ENCODE measurements at regions not wholly inside any gene's neighbourhood (a gene's known extent, or its start where the extent isn't known, plus 50 kb on each side); places are given as distances from the start of the nearest gene placed in this dataset.

- WGBS: 46% methylated on average over 3 of the region's 3 CpGs
- intact Hi-C loops (cut with DNase I): no loop called here
Measured at GRCh38 chr3:41026394-41027177, 172.7 kb upstream of the CTNNB1 start.

GRCh38 chr3:41029356-41029755, 169.9 kb upstream of the CTNNB1 start:
- Histone ChIP-seq H3K36me3 (no peaks in the 10 kb centered on the region), H3K9me3 (no peaks in the 10 kb centered on the region), H3K4me3 (no peak overlapping the region), H3K27ac (replicated peaks in 1 of 4) (no peak overlapping the region), H3K27me3 (no peaks in the 10 kb centered on the region), H3K4me1 (peaks cover 3 to 14% (median 12%) of the 10 kb centered on the region in 4 donors)
- intact Hi-C loops (cut with DNase I): no loop called here
- 60% methylated on average over 3 of the region's 3 CpGs for WGBS
- TF ChIP-seq CTCF (IDR thresholded peaks at IDR 0.05) (no peak), EP300 (IDR thresholded peaks at IDR 0.05) (no peak)
- DNase-seq (ENCODE audit: extremely low spot score): no peak

More at GRCh38 chr3:41026394-41027177, 172.7 kb upstream of the CTNNB1 start:
- Histone ChIP-seq H3K4me3 (no peak overlapping the region), H3K27ac (replicated peaks in 1 of 4) (no peak overlapping the region), H3K4me1 (peaks cover 3 to 14% (median 12%) of the 10 kb centered on the region in 4 donors), H3K27me3 (no peaks in the 10 kb centered on the region), H3K36me3 (no peaks in the 10 kb centered on the region), H3K9me3 (no peaks in the 10 kb centered on the region)
- TF ChIP-seq CTCF (IDR thresholded peaks at IDR 0.05): no peak
- no peak for TF ChIP-seq POLR2A (IDR thresholded peaks at IDR 0.05; ENCODE audit: low read depth)
- peak; percentile 18 to 36 for TF ChIP-seq POLR2AphosphoS5 (IDR thresholded peaks at IDR 0.05)
- no peak for TF ChIP-seq EP300 (IDR thresholded peaks at IDR 0.05)
- no peak for DNase-seq (ENCODE audit: extremely low spot score)

GRCh38 chr3:41030220-41030619, 169.1 kb upstream of the CTNNB1 start:
- H3K36me3 ChIP-seq: no peaks in the 10 kb centered on the region
- intact Hi-C loops (cut with DNase I): no loop called here
- TF ChIP-seq POLR2A (IDR thresholded peaks at IDR 0.05; ENCODE audit: low read depth): no peak
- TF ChIP-seq CTCF (IDR thresholded peaks at IDR 0.05): no peak
- TF ChIP-seq POLR2AphosphoS5 (IDR thresholded peaks at IDR 0.05): no peak
- TF ChIP-seq EP300 (IDR thresholded peaks at IDR 0.05): no peak
- DNase-seq (ENCODE audit: extremely low spot score): no peak
- H3K27me3 ChIP-seq: no peaks in the 10 kb centered on the region
- 80% methylated on average over 3 of the region's 4 CpGs for WGBS
- no peaks in the 10 kb centered on the region for H3K9me3 ChIP-seq
- peaks cover 3 to 19% (median 15%) of the 10 kb centered on the region in 4 donors for H3K4me1 ChIP-seq
- no peak overlapping the region for H3K27ac ChIP-seq (replicated peaks in 1 of 4)
- H3K4me3 ChIP-seq: no peak overlapping the region

- Histone ChIP-seq H3K4me3 (no peak overlapping the region), H3K36me3 (no peaks in the 10 kb centered on the region), H3K9me3 (no peaks in the 10 kb centered on the region), H3K27ac (replicated peaks in 1 of 4) (no peak overlapping the region), H3K27me3 (no peaks in the 10 kb centered on the region), H3K4me1 (peaks cover 0 to 19% (median 12%) of the 10 kb centered on the region in 4 donors)
- TF ChIP-seq CTCF (IDR thresholded peaks at IDR 0.05) (no peak), POLR2A (IDR thresholded peaks at IDR 0.05; ENCODE audit: low read depth) (no peak), POLR2AphosphoS5 (IDR thresholded peaks at IDR 0.05) (no peak), EP300 (IDR thresholded peaks at IDR 0.05) (no peak)
- no peak for DNase-seq (ENCODE audit: extremely low spot score)
- 75% methylated on average over 2 of the region's 2 CpGs for WGBS
- intact Hi-C loops (cut with DNase I): no loop called here
Measured at GRCh38 chr3:41031401-41031800, 167.9 kb upstream of the CTNNB1 start.
